HPDE6-E6E7 (cell line): ENCODE measurements at regions not wholly inside any gene's neighbourhood (a gene's known extent, or its start where the extent isn't known, plus 50 kb on each side); places are given as distances from the start of the nearest gene placed in this dataset.

Experiments
- DNase-seq: peaks from one replicate; pipeline ENCODE4 v3.0.0; 2011; ENCODE audit warnings: missing footprints; ENCODE audit errors: extremely low spot score

GRCh38 chr4:57249083-57249482, 138.9 kb upstream of the IGFBP7 start:
- DNase-seq, result peak; percentile 57

GRCh38 chr4:57243076-57243475, 132.9 kb upstream of the IGFBP7 start:
- DNase-seq, result no peak

GRCh38 chr4:57234252-57234775, 124.1 kb upstream of the IGFBP7 start:
- DNase-seq, result no peak

DNA sequence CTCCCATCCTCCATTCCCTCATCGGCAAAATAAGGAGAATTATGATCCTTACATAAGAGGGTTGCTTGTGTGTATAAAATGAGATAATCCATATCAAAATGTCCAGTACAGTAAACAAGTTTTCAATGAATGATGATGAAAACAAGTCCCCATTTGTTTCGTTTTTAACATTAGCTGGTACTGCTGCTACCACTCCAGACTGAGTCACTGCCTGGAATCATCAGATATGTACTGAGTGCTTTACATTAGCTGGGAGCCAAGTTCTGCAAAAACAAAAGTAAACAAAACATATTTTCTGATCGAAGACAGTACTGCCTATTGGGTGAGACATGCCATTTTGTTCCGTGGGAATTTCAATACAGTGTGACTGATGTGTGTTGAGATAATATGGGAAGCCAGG, 123.2 kb upstream of the IGFBP7 start:
- DNase-seq, result peak; percentile 66

GRCh38 chr4:57231781-57232180, 121.6 kb upstream of the IGFBP7 start:
- DNase-seq, result peak; percentile 47

GRCh38 chr4:57220734-57221133, 110.5 kb upstream of the IGFBP7 start:
- no peak for DNase-seq

GRCh38 chr4:57220172-57220571, 110.0 kb upstream of the IGFBP7 start:
- DNase-seq, result no peak

DNA sequence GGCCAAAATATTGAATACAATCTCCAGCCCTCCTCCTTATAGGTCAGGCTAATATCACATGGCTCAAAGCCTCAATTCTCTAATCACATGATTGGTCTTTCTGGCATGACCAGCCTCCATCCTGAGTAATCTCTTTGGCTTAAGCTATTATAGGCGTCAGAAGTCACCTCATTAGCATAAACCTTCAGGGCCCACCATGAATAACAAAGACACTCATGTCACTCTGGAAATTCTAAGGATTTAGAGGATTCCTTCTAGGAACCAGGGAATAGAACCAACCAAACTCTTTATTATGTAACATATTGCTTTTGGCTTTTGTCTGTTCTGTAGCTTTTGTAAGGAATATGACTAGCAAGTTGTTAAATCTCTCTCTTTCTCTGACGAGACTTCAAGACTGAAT, 109.2 kb upstream of the IGFBP7 start:
- DNase-seq, result no peak

DNA sequence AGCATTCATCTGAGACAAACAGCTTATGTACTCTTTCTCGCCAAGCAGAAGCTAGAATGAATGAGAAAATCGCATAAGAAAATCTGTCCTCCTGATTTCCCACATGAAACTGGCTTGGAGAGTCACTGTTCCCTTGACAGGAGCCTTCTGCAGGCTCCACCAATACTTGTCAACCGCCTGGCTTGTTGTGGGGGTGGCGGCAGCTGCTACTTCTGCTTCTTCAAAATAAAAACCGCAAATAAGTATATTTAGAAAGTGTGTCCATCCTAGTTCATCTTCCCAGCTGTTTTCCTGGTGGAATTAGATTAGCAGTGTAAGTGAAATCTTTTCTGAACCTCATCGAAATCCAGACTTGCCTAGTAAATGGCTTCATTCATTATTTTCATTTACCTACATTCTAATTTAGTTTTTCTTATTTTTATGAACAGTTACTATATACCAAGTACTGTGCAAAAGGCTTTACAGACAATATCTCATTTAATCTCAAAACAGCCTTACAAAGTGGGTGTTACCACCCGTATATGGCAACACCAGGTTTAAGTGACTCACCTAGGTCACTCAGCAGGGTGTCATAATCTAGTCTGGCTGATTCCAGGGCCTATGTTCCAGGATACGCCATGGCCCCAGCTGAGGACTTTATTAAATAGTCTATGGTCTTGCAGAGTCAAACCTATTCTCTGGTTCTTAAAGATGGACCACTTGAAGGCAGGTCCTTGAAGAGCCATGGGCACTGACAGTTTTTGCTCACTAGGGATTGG, 104.6 kb upstream of the IGFBP7 start:
- DNase-seq, result no peak

DNA sequence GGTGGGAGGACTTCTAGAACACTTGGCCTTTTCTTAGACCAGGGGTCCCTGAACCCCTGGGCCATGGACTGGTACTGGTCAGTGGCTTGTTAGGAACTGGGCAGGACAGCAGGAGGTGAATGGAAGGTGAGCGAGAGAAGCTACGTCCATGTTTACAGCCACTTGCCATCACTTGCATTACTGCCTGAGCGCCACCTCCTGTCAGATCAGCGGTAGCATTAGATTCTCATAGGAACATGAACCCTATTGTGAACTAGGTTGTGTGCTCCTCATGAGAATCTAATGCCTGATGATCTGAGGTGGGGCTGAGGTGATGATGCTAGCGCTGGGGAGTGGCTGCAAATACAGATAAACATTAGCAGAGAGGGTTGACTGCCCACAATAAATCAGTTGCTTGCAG, 100.9 kb upstream of the IGFBP7 start:
- DNase-seq, result no peak

- DNase-seq, result no peak
Observed at GRCh38 chr4:57206172-57206571, 96.0 kb upstream of the IGFBP7 start.

- DNase-seq, result no peak
Observed at GRCh38 chr4:57205580-57205979, 95.4 kb upstream of the IGFBP7 start.

GRCh38 chr4:57200799-57201327, 90.7 kb upstream of the IGFBP7 start:
- no peak for DNase-seq

- DNase-seq, result no peak
Observed at GRCh38 chr4:57199267-57199666, 89.1 kb upstream of the IGFBP7 start.

GRCh38 chr4:57195622-57196021, 85.4 kb upstream of the IGFBP7 start:
- no peak for DNase-seq

GRCh38 chr4:57194068-57194611, 84.0 kb upstream of the IGFBP7 start:
- DNase-seq, result no peak

- no peak for DNase-seq
Observed at GRCh38 chr4:57193209-57193810, 83.1 kb upstream of the IGFBP7 start.

DNA sequence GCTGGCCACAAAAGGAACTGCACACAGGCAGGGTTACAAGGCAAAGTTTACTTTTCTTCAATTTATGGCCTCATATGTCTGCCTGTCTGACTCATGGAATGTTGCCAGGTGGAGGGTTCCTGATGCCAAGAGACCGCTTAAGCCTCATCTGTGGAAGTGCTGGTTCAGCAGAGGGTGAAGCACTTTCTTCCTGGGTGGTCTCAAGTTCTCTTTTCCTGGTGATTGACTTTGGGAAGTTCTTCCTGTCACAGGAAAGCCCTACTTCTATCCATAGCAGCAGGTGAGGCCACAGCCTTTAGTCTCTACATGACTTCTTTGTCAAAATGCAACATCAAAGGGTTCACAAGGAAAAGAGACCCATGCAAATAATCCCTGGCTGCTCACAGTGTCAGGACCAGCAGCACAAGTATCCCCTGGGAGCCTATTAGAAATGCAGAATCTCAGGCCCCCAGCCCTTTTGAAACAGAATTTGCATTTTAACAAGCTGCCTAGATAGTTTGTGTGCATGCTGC, 81.4 kb upstream of the IGFBP7 start:
- no peak for DNase-seq

GRCh38 chr4:57190601-57191481, 80.7 kb upstream of the IGFBP7 start:
- DNase-seq, result no peak

- DNase-seq, result peak; percentile 32
Observed at GRCh38 chr4:57187246-57187645, 77.1 kb upstream of the IGFBP7 start.

DNA sequence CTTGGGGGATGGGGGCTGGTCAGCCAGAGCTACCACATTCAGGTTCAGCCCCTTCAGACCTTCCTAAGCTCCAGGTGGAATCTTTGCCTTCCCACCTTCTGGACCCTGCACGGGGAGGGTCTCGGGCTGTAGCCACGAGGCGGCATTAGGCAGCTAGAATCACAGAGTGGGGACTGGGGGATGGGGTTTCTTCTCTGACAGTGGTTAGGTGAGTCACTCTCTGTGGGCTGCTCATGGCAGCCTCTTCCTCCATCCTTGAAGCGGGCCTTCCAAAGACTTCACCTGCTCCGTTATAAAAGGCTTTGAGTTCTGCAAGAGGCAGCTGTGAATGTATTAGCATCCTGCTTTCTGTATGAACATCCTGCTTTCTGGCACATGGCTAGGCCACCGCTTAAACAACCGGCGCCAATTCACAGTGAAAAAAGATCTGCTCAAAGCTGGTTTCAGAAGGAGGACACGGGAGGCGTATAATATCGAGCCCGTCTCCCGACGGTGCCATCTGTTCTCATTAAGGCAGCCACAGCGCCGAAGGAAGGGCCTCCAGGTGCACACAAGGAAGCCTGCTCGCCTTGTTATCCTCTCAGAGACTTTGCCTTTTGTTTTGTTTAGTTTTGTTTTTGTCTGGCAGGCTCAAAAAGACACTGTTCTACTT, 74.3 kb upstream of the IGFBP7 start:
- DNase-seq, result no peak
